Right forelimb (tissue), 1 donor: ENCODE measurements at regions not wholly inside any gene's neighbourhood (a gene's known extent, or its start where the extent isn't known, plus 50 kb on each side); places are given as distances from the start of the nearest gene placed in this dataset.
"Not testable (repeated sequence)": the region's sequence is repeated elsewhere in the genome, so short reads cannot be mapped to it uniquely, and the experiment has no call there.

ENCODE experiments used
- DNase-seq: peaks from one replicate; pipeline ENCODE4 v3.0.0-alpha.2; 2018

- DNase-seq: no peak
Observed at GRCh38 chr20:54324652-54325285, 116.9 kb downstream of the PFDN4 start.

GRCh38 chr20:54335299-54335698 is 127.4 kb downstream of the PFDN4 start:
- DNase-seq: no peak

GRCh38 chr20:54337144-54337543 is 129.3 kb downstream of the PFDN4 start:
- DNase-seq: no peak

- no peak for DNase-seq
Observed at GRCh38 chr20:54339093-54339492, 131.2 kb downstream of the PFDN4 start.

GRCh38 chr20:54340206-54340605 is 132.3 kb downstream of the PFDN4 start:
- DNase-seq: no peak

GRCh38 chr20:54340667-54341081 is 132.8 kb downstream of the PFDN4 start:
- no peak for DNase-seq

GRCh38 chr20:54342258-54342920 is 133.0 kb upstream of the DOK5 start:
- DNase-seq: no peak

GRCh38 chr20:54343099-54343498 is 132.3 kb upstream of the DOK5 start:
- no peak for DNase-seq

GRCh38 chr20:54343634-54344033 is 131.8 kb upstream of the DOK5 start:
- no peak for DNase-seq

GRCh38 chr20:54344832-54345231 is 130.6 kb upstream of the DOK5 start:
- no peak for DNase-seq

- no peak for DNase-seq
Observed at GRCh38 chr20:54345301-54345724, 130.1 kb upstream of the DOK5 start.

- no peak for DNase-seq
Observed at GRCh38 chr20:54345821-54346220, 129.6 kb upstream of the DOK5 start.

- no peak for DNase-seq
Observed at GRCh38 chr20:54346276-54346675, 129.1 kb upstream of the DOK5 start.

- no peak for DNase-seq
Observed at GRCh38 chr20:54347166-54347833, 128.1 kb upstream of the DOK5 start.

GRCh38 chr20:54350415-54350814 is 125.0 kb upstream of the DOK5 start:
- no peak for DNase-seq

GRCh38 chr20:54351371-54352136 is 123.8 kb upstream of the DOK5 start:
- no peak for DNase-seq

- DNase-seq: not testable (repeated sequence)
Observed at GRCh38 chr20:54352541-54352940, 122.9 kb upstream of the DOK5 start.

- no peak for DNase-seq
Observed at GRCh38 chr20:54353292-54353691, 122.1 kb upstream of the DOK5 start.

- no peak for DNase-seq
Observed at GRCh38 chr20:54355631-54356280, 119.6 kb upstream of the DOK5 start.

- DNase-seq: no peak
Observed at GRCh38 chr20:54356801-54357200, 118.6 kb upstream of the DOK5 start.

GRCh38 chr20:54361475-54361874 is 113.9 kb upstream of the DOK5 start:
- no peak for DNase-seq

GRCh38 chr20:54362283-54362682 is 113.1 kb upstream of the DOK5 start:
- DNase-seq: no peak

- DNase-seq: no peak
Observed at GRCh38 chr20:54364365-54364764, 111.0 kb upstream of the DOK5 start.
